ENCODE measurements at regions not wholly inside any gene's neighbourhood (a gene's known extent, or its start where the extent isn't known, plus 50 kb on each side); places are given as distances from the start of the nearest gene placed in this dataset.

DNA sequence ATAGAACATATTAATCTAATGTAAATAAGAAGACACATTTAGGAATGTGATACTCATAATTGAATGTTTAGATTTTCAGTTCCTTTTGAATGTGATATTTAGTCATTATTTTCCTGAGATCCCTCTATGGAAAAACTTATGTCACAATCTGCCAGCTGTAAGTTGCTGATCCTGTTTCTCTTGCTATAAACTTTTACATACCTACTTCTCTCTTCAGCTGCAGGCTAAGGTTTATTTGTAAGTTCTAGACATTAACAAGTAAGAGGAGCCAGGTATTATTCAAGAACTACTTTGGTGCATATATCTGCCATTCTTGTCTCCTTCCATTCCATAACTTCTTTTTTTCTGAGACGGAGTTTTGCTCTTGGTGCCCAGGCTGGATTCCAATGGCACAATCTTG lies 462.4 kb downstream of the PRR16 start:
- TF ChIP-seq, protein P1, sequence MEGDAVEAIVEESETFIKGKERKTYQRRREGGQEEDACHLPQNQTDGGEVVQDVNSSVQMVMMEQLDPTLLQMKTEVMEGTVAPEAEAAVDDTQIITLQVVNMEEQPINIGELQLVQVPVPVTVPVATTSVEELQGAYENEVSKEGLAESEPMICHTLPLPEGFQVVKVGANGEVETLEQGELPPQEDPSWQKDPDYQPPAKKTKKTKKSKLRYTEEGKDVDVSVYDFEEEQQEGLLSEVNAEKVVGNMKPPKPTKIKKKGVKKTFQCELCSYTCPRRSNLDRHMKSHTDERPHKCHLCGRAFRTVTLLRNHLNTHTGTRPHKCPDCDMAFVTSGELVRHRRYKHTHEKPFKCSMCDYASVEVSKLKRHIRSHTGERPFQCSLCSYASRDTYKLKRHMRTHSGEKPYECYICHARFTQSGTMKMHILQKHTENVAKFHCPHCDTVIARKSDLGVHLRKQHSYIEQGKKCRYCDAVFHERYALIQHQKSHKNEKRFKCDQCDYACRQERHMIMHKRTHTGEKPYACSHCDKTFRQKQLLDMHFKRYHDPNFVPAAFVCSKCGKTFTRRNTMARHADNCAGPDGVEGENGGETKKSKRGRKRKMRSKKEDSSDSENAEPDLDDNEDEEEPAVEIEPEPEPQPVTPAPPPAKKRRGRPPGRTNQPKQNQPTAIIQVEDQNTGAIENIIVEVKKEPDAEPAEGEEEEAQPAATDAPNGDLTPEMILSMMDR (tag by site-specific recombination; IDR thresholded peaks at IDR 0.05): no peak
- TF ChIP-seq BCL11A (tag by site-specific recombination; IDR thresholded peaks at IDR 0.05; ENCODE audit: low read depth) (no peak), ZNF704 (tag by site-specific recombination; IDR thresholded peaks at IDR 0.05) (no peak), ZBTB48 (tag by site-specific recombination; IDR thresholded peaks at IDR 0.05) (no peak), ZBTB1 (tag by site-specific recombination; IDR thresholded peaks at IDR 0.05) (no peak), GLI4 (tag by site-specific recombination; IDR thresholded peaks at IDR 0.05) (no peak), YY1 (tag by site-specific recombination; IDR thresholded peaks at IDR 0.05) (no peak), ZSCAN16 (tag by site-specific recombination; IDR thresholded peaks at IDR 0.05) (no peak), ZNF529 (tag by site-specific recombination; IDR thresholded peaks at IDR 0.05; ENCODE audit: insufficient replicate concordance) (no peak), ZNF114 (tag by site-specific recombination; IDR thresholded peaks at IDR 0.05) (no peak), ZBTB7A (tag by site-specific recombination; IDR thresholded peaks at IDR 0.05; ENCODE audit: low read depth) (no peak), SETDB1 (IDR thresholded peaks at IDR 0.05; ENCODE audit: insufficient read length, low read length) (no peak)
- TF ChIP-seq, protein P2, sequence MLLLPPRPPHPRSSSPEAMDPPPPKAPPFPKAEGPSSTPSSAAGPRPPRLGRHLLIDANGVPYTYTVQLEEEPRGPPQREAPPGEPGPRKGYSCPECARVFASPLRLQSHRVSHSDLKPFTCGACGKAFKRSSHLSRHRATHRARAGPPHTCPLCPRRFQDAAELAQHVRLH (tag by site-specific recombination; IDR thresholded peaks at IDR 0.05): no peak
- TF ChIP-seq, protein P3, sequence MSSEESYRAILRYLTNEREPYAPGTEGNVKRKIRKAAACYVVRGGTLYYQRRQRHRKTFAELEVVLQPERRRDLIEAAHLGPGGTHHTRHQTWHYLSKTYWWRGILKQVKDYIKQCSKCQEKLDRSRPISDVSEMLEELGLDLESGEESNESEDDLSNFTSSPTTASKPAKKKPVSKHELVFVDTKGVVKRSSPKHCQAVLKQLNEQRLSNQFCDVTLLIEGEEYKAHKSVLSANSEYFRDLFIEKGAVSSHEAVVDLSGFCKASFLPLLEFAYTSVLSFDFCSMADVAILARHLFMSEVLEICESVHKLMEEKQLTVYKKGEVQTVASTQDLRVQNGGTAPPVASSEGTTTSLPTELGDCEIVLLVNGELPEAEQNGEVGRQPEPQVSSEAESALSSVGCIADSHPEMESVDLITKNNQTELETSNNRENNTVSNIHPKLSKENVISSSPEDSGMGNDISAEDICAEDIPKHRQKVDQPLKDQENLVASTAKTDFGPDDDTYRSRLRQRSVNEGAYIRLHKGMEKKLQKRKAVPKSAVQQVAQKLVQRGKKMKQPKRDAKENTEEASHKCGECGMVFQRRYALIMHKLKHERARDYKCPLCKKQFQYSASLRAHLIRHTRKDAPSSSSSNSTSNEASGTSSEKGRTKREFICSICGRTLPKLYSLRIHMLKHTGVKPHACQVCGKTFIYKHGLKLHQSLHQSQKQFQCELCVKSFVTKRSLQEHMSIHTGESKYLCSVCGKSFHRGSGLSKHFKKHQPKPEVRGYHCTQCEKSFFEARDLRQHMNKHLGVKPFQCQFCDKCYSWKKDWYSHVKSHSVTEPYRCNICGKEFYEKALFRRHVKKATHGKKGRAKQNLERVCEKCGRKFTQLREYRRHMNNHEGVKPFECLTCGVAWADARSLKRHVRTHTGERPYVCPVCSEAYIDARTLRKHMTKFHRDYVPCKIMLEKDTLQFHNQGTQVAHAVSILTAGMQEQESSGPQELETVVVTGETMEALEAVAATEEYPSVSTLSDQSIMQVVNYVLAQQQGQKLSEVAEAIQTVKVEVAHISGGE (tag by site-specific recombination; conservative IDR thresholded peaks at IDR 0.05; ENCODE audit: low read depth): no peak
